ENCODE measurements at regions not wholly inside any gene's neighbourhood (a gene's known extent, or its start where the extent isn't known, plus 50 kb on each side); places are given as distances from the start of the nearest gene placed in this dataset.
A peak's percentile ranks its signal among the peaks of the same experiment; 100 is the strongest.
"Not testable (repeated sequence)": the region's sequence is repeated elsewhere in the genome, so short reads cannot be mapped to it uniquely, and the experiment has no call there.

- no peak overlapping the region for H2BK5ac ChIP-seq (ENCODE audit: low read depth, low read length, poor library complexity)
Observed at GRCh38 chr9:42396318-42396717, 212.9 kb downstream of the SPATA31A6 start.

DNA sequence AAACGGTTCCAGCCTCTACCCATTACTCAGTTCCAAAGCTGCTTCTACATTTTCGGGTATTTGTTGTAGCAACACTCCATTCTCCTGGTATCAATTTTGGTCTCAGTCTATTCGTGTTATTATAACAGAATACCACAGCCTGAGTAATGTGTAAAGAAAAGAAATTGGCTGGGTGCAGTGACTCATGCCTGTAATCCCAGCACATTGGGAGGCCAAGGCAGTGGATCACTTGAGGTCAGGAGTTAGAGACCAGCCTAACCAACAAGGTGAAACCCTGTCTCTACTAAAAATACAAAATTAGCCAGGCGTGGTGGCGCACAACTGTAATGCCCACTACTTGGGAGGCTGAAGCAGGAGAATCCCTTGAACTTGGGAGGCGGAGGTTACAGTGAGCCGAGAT lies 213.9 kb downstream of the SPATA31A6 start:
- not testable (repeated sequence) for H2AFZ ChIP-seq (ENCODE audit: insufficient read depth, low read length, poor library complexity); H3K4me3 ChIP-seq (ENCODE audit: low read depth, low read length); H3K27ac ChIP-seq (ENCODE audit: low read depth, low read length); H3K4me2 ChIP-seq (ENCODE audit: low read length); H3K14ac ChIP-seq (ENCODE audit: low read length); H4K8ac ChIP-seq (ENCODE audit: low read depth, low read length); H3K18ac ChIP-seq (ENCODE audit: low read length); H2BK5ac ChIP-seq (ENCODE audit: low read depth, low read length, poor library complexity); H2BK12ac ChIP-seq (ENCODE audit: low read length); H3K27me3 ChIP-seq (ENCODE audit: insufficient read depth, low read length); H3K36me3 ChIP-seq (ENCODE audit: control insufficient read depth in 1 of 2, insufficient read depth in 2 of 2, low read length in 2 of 2); H3K9ac ChIP-seq (ENCODE audit: low read length); H3K79me1 ChIP-seq (ENCODE audit: low read length); H3K4ac ChIP-seq (ENCODE audit: low read depth, low read length); H3K79me2 ChIP-seq (ENCODE audit: control insufficient read depth, insufficient read depth, low read length, poor library complexity); H4K12ac ChIP-seq (ENCODE audit: low read depth, low read length); H3K23ac ChIP-seq (ENCODE audit: low read length); H3K4me1 ChIP-seq (ENCODE audit: control insufficient read depth in 1 of 2, insufficient read depth in 2 of 2, low read length in 2 of 2); H4K91ac ChIP-seq (ENCODE audit: low read depth, low read length); H2BK120ac ChIP-seq (ENCODE audit: insufficient read depth, low read length, poor library complexity); H3K9me3 ChIP-seq (ENCODE audit: insufficient read depth, low read depth, low read length); H2AK5ac ChIP-seq (ENCODE audit: low read length)
- peak; percentile 27 to 58 for DNase-seq
- WGBS (ENCODE audit: extremely low coverage, insufficient coverage, insufficient read length): no CpG with 5 or more reads among the region's 7 CpGs

More at GRCh38 chr9:42396318-42396717, 212.9 kb downstream of the SPATA31A6 start:
- Histone ChIP-seq H2AK5ac (ENCODE audit: low read length) (no peak overlapping the region), H3K4ac (ENCODE audit: low read depth, low read length) (no peak overlapping the region), H3K9me3 (ENCODE audit: insufficient read depth, low read depth, low read length) (peaks cover 2% of the 10 kb centered on the region), H3K27ac (ENCODE audit: low read depth, low read length) (no peak overlapping the region), H2AFZ (ENCODE audit: insufficient read depth, low read length, poor library complexity) (no peak overlapping the region), H3K14ac (ENCODE audit: low read length) (no peak overlapping the region), H3K36me3 (ENCODE audit: control insufficient read depth in 1 of 2, insufficient read depth in 2 of 2, low read length in 2 of 2) (no peaks in the 10 kb centered on the region), H3K23ac (ENCODE audit: low read length) (no peak overlapping the region), H4K91ac (ENCODE audit: low read depth, low read length) (no peak overlapping the region), H4K12ac (ENCODE audit: low read depth, low read length) (no peak overlapping the region), H3K79me2 (ENCODE audit: control insufficient read depth, insufficient read depth, low read length, poor library complexity) (no peaks in the 10 kb centered on the region), H2BK12ac (ENCODE audit: low read length) (no peak overlapping the region), H3K18ac (ENCODE audit: low read length) (no peak overlapping the region), H2BK120ac (ENCODE audit: insufficient read depth, low read length, poor library complexity) (no peak overlapping the region), H3K9ac (ENCODE audit: low read length) (no peak overlapping the region), H4K8ac (ENCODE audit: low read depth, low read length) (no peak overlapping the region), H3K4me1 (ENCODE audit: control insufficient read depth in 1 of 2, insufficient read depth in 2 of 2, low read length in 2 of 2) (no peaks in the 10 kb centered on the region), H3K4me2 (ENCODE audit: low read length) (no peak overlapping the region), H3K4me3 (ENCODE audit: low read depth, low read length) (no peak overlapping the region), H3K27me3 (ENCODE audit: insufficient read depth, low read length) (no peaks in the 10 kb centered on the region), H3K79me1 (ENCODE audit: low read length) (no peaks in the 10 kb centered on the region)
- no CpG with 5 or more reads among the region's 2 CpGs for WGBS (ENCODE audit: extremely low coverage, insufficient coverage, insufficient read length)
- DNase-seq: no peak

GRCh38 chr9:42402919-42403318 lies 219.5 kb downstream of the SPATA31A6 start:
- not testable (repeated sequence) for H4K91ac ChIP-seq (ENCODE audit: low read depth, low read length); H2AFZ ChIP-seq (ENCODE audit: insufficient read depth, low read length, poor library complexity); H4K8ac ChIP-seq (ENCODE audit: low read depth, low read length); H2AK5ac ChIP-seq (ENCODE audit: low read length); H3K4me2 ChIP-seq (ENCODE audit: low read length); H2BK12ac ChIP-seq (ENCODE audit: low read length); H3K79me1 ChIP-seq (ENCODE audit: low read length); H2BK5ac ChIP-seq (ENCODE audit: low read depth, low read length, poor library complexity); H3K23ac ChIP-seq (ENCODE audit: low read length); H3K4me3 ChIP-seq (ENCODE audit: low read depth, low read length); H3K27ac ChIP-seq (ENCODE audit: low read depth, low read length); H3K9ac ChIP-seq (ENCODE audit: low read length); H3K79me2 ChIP-seq (ENCODE audit: control insufficient read depth, insufficient read depth, low read length, poor library complexity); H4K12ac ChIP-seq (ENCODE audit: low read depth, low read length); H3K9me3 ChIP-seq (ENCODE audit: insufficient read depth, low read depth, low read length); H3K18ac ChIP-seq (ENCODE audit: low read length); H3K27me3 ChIP-seq (ENCODE audit: insufficient read depth, low read length); H3K4me1 ChIP-seq (ENCODE audit: control insufficient read depth in 1 of 2, insufficient read depth in 2 of 2, low read length in 2 of 2); H2BK120ac ChIP-seq (ENCODE audit: insufficient read depth, low read length, poor library complexity); H3K36me3 ChIP-seq (ENCODE audit: control insufficient read depth in 1 of 2, insufficient read depth in 2 of 2, low read length in 2 of 2); H3K14ac ChIP-seq (ENCODE audit: low read length); H3K4ac ChIP-seq (ENCODE audit: low read depth, low read length)
- no CpG with 5 or more reads among the region's 2 CpGs for WGBS (ENCODE audit: extremely low coverage, insufficient coverage, insufficient read length)
- peak in 1 of 2 donors; percentile 0 for DNase-seq

- not testable (repeated sequence) for H3K36me3 ChIP-seq (ENCODE audit: control insufficient read depth in 1 of 2, insufficient read depth in 2 of 2, low read length in 2 of 2); H3K4ac ChIP-seq (ENCODE audit: low read depth, low read length); H3K4me2 ChIP-seq (ENCODE audit: low read length); H3K9ac ChIP-seq (ENCODE audit: low read length); H3K79me2 ChIP-seq (ENCODE audit: control insufficient read depth, insufficient read depth, low read length, poor library complexity); H3K79me1 ChIP-seq (ENCODE audit: low read length); H3K27me3 ChIP-seq (ENCODE audit: insufficient read depth, low read length); H3K18ac ChIP-seq (ENCODE audit: low read length); H2BK120ac ChIP-seq (ENCODE audit: insufficient read depth, low read length, poor library complexity); H3K14ac ChIP-seq (ENCODE audit: low read length); H2AFZ ChIP-seq (ENCODE audit: insufficient read depth, low read length, poor library complexity); H4K12ac ChIP-seq (ENCODE audit: low read depth, low read length); H3K23ac ChIP-seq (ENCODE audit: low read length); H2BK5ac ChIP-seq (ENCODE audit: low read depth, low read length, poor library complexity); H3K9me3 ChIP-seq (ENCODE audit: insufficient read depth, low read depth, low read length); H2AK5ac ChIP-seq (ENCODE audit: low read length); DNase-seq; H3K4me1 ChIP-seq (ENCODE audit: control insufficient read depth in 1 of 2, insufficient read depth in 2 of 2, low read length in 2 of 2); H3K27ac ChIP-seq (ENCODE audit: low read depth, low read length); H2BK12ac ChIP-seq (ENCODE audit: low read length); H4K91ac ChIP-seq (ENCODE audit: low read depth, low read length); H4K8ac ChIP-seq (ENCODE audit: low read depth, low read length); H3K4me3 ChIP-seq (ENCODE audit: low read depth, low read length)
- no CpG with 5 or more reads among the region's 1 CpG for WGBS (ENCODE audit: extremely low coverage, insufficient coverage, insufficient read length)
Observed at GRCh38 chr9:42409581-42409980, 226.1 kb downstream of the SPATA31A6 start.
